WI38 (cell line): ENCODE measurements at regions not wholly inside any gene's neighbourhood (a gene's known extent, or its start where the extent isn't known, plus 50 kb on each side); places are given as distances from the start of the nearest gene placed in this dataset.

ENCODE experiments used
- H3K4me3 ChIP-seq: 2 replicates; pipeline ENCODE4 v1.5.1; 2011; ENCODE audit warnings: low read depth, mild to moderate bottlenecking, control low read depth, low read length
- CTCF ChIP-seq: IDR thresholded peaks from 2 replicates; pipeline ENCODE4 v1.5.1; 2012; ENCODE audit warnings: low read depth, mild to moderate bottlenecking, control low read depth, low read length

- H3K4me3 ChIP-seq, result no peak overlapping the region
- no peak for TF ChIP-seq CTCF
Observed at GRCh38 chrX:112577146-112577545, 102.6 kb downstream of the LHFPL1 start.

GRCh38 chrX:112571388-112571787 lies 108.3 kb downstream of the LHFPL1 start:
- no peak for TF ChIP-seq CTCF
- H3K4me3 ChIP-seq, result no peak overlapping the region

GRCh38 chrX:112555831-112556230 lies 123.9 kb downstream of the LHFPL1 start:
- TF ChIP-seq CTCF, result no peak
- no peak overlapping the region for H3K4me3 ChIP-seq

- no peak for TF ChIP-seq CTCF
Observed at GRCh38 chrX:112545051-112545450, 134.7 kb downstream of the LHFPL1 start.

GRCh38 chrX:112536544-112536943 lies 143.2 kb downstream of the LHFPL1 start:
- TF ChIP-seq CTCF, result no peak
- no peak overlapping the region for H3K4me3 ChIP-seq

More at GRCh38 chrX:112545051-112545450, 134.7 kb downstream of the LHFPL1 start:
- no peak overlapping the region for H3K4me3 ChIP-seq

GRCh38 chrX:112527903-112528302 lies 151.8 kb downstream of the LHFPL1 start:
- TF ChIP-seq CTCF, result no peak
- no peak overlapping the region for H3K4me3 ChIP-seq

- no peak overlapping the region for H3K4me3 ChIP-seq
- no peak for TF ChIP-seq CTCF
Observed at GRCh38 chrX:112521676-112522075, 158.1 kb downstream of the LHFPL1 start.
